ENCODE measurements at regions not wholly inside any gene's neighbourhood (a gene's known extent, or its start where the extent isn't known, plus 50 kb on each side); places are given as distances from the start of the nearest gene placed in this dataset.

GRCh38 chr9:119739476-119739875, 370.2 kb upstream of the BRINP1 start:
- Histone ChIP-seq H3K4me1 (ENCODE audit: control insufficient read depth, low read length) (peaks cover 65% of the 10 kb centered on the region), H3K79me2 (ENCODE audit: control insufficient read depth, low read length) (no peaks in the 10 kb centered on the region), H4K20me1 (ENCODE audit: control insufficient read depth, insufficient read depth, low read depth, low read length) (no peaks in the 10 kb centered on the region), H3K9me2 (replicated peaks; ENCODE audit: control insufficient read depth, low read length) (no peaks in the 10 kb centered on the region), H3K36me3 (ENCODE audit: control insufficient read depth, low read length) (peaks cover 10% of the 10 kb centered on the region), H3K4me2 (ENCODE audit: low read length) (no peak overlapping the region), H3K9me3 (ENCODE audit: control insufficient read depth, insufficient read depth, low read length) (peaks cover 11% of the 10 kb centered on the region; the same call in 1 of the 2 replicates), H3K27me3 (ENCODE audit: control insufficient read depth, low read length) (no peaks in the 10 kb centered on the region), H3K4me3 (ENCODE audit: low read length) (no peak overlapping the region), H3F3A (ENCODE audit: control insufficient read depth, insufficient read depth) (peaks cover 27% of the 10 kb centered on the region), H3K27ac (ENCODE audit: low read depth, low read length) (no peak overlapping the region)
- TF ChIP-seq EZH2phosphoT487 (IDR thresholded peaks at IDR 0.05; ENCODE audit: borderline replicate concordance, low read length) (no peak), CTCF (IDR thresholded peaks at IDR 0.05; ENCODE audit: low read depth, low read length, poor library complexity, severe bottlenecking) (no peak)

GRCh38 chr9:119736491-119737454, 367.5 kb upstream of the BRINP1 start:
- Histone ChIP-seq H3K4me1 (ENCODE audit: control insufficient read depth, low read length) (peaks cover 65% of the 10 kb centered on the region), H3K79me2 (ENCODE audit: control insufficient read depth, low read length) (no peaks in the 10 kb centered on the region), H4K20me1 (ENCODE audit: control insufficient read depth, insufficient read depth, low read depth, low read length) (no peaks in the 10 kb centered on the region), H3F3A (ENCODE audit: control insufficient read depth, insufficient read depth) (peaks cover 27% of the 10 kb centered on the region), H3K4me2 (ENCODE audit: low read length) (peak overlapping the region; percentile 81), H3K36me3 (ENCODE audit: control insufficient read depth, low read length) (peaks cover 13% of the 10 kb centered on the region), H3K27ac (ENCODE audit: low read depth, low read length) (peak overlapping the region; percentile 97), H3K4me3 (ENCODE audit: low read length) (peak overlapping the region; percentile 65), H3K9me2 (replicated peaks; ENCODE audit: control insufficient read depth, low read length) (no peaks in the 10 kb centered on the region), H3K9me3 (ENCODE audit: control insufficient read depth, insufficient read depth, low read length) (peaks cover 14% of the 10 kb centered on the region; the same call in 1 of the 2 replicates), H3K27me3 (ENCODE audit: control insufficient read depth, low read length) (no peaks in the 10 kb centered on the region)
- TF ChIP-seq EZH2phosphoT487 (IDR thresholded peaks at IDR 0.05; ENCODE audit: borderline replicate concordance, low read length) (no peak), CTCF (IDR thresholded peaks at IDR 0.05; ENCODE audit: low read depth, low read length, poor library complexity, severe bottlenecking) (no peak)

- peaks cover 6% of the 10 kb centered on the region for H3K4me1 ChIP-seq (ENCODE audit: control insufficient read depth, low read length)
- H3K9me3 ChIP-seq (ENCODE audit: control insufficient read depth, insufficient read depth, low read length), result no peaks in the 10 kb centered on the region
- no peaks in the 10 kb centered on the region for H3K36me3 ChIP-seq (ENCODE audit: control insufficient read depth, low read length)
- H3K9me2 ChIP-seq (replicated peaks; ENCODE audit: control insufficient read depth, low read length), result no peaks in the 10 kb centered on the region
- H3K27me3 ChIP-seq (ENCODE audit: control insufficient read depth, low read length), result no peaks in the 10 kb centered on the region
- no peak for TF ChIP-seq EZH2phosphoT487 (IDR thresholded peaks at IDR 0.05; ENCODE audit: borderline replicate concordance, low read length)
- no peak for TF ChIP-seq CTCF (IDR thresholded peaks at IDR 0.05; ENCODE audit: low read depth, low read length, poor library complexity, severe bottlenecking)
- H4K20me1 ChIP-seq (ENCODE audit: control insufficient read depth, insufficient read depth, low read depth, low read length), result no peaks in the 10 kb centered on the region
- no peaks in the 10 kb centered on the region for H3K79me2 ChIP-seq (ENCODE audit: control insufficient read depth, low read length)
- H3K27ac ChIP-seq (ENCODE audit: low read depth, low read length), result no peak overlapping the region
- no peaks in the 10 kb centered on the region for H3F3A ChIP-seq (ENCODE audit: control insufficient read depth, insufficient read depth)
- H3K4me2 ChIP-seq (ENCODE audit: low read length), result no peak overlapping the region
- H3K4me3 ChIP-seq (ENCODE audit: low read length), result no peak overlapping the region
These were observed 358.8 kb upstream of the BRINP1 start for GRCh38 chr9:119727988-119728387.

Data from DOHH2 (cell line).